GM23338 (cell line): ENCODE measurements at regions not wholly inside any gene's neighbourhood (a gene's known extent, or its start where the extent isn't known, plus 50 kb on each side); places are given as distances from the start of the nearest gene placed in this dataset.

Source experiments
- ATAC-seq: fragments of 200-7000 bp; cut with Tn5 transposase; 3 replicates; pipeline ENCODE4 v1.9.1; 2020
- DNase-seq: peaks from one replicate; pipeline ENCODE4 v3.0.0-alpha.2; 2015; ENCODE audit warnings: low spot score
- H2AFZ ChIP-seq: fragments of 200-600 bp; sonication (generic); 2 replicates; pipeline ENCODE4 v1.8.0; 2016; ENCODE audit warnings: antibody characterized with exemption, mild to moderate bottlenecking, moderate library complexity
- H3F3A ChIP-seq: fragments of 200-600 bp; sonication (generic); replicated peaks from 2 replicates; pipeline ENCODE4 v1.8.0; 2017; ENCODE audit warnings: antibody characterized with exemption, mixed run types, low read depth
- H3K27ac ChIP-seq: fragments of 200-600 bp; sonication (generic); 2 replicates; pipeline ENCODE4 v1.6.1; 2016; ENCODE audit warnings: low read depth
- H3K27me3 ChIP-seq: fragments of 200-600 bp; sonication (generic); 2 replicates; pipeline ENCODE4 v1.8.0; 2016; ENCODE audit warnings: mild to moderate bottlenecking, mixed run types, moderate library complexity; ENCODE audit not compliant: insufficient read depth
- H3K36me3 ChIP-seq: fragments of 200-600 bp; sonication (generic); 2 replicates; pipeline ENCODE4 v1.8.0; 2016; ENCODE audit warnings: mild to moderate bottlenecking; ENCODE audit not compliant: insufficient read depth
- H3K4me1 ChIP-seq: fragments of 200-600 bp; sonication (generic); 2 replicates; pipeline ENCODE4 v1.8.0; 2016; ENCODE audit warnings: mild to moderate bottlenecking, moderate library complexity; ENCODE audit not compliant: insufficient read depth
- H3K4me2 ChIP-seq: fragments of 200-600 bp; sonication (generic); 2 replicates; pipeline ENCODE4 v1.7.1; 2017; ENCODE audit warnings: mixed run types
- H3K4me3 ChIP-seq: fragments of 200-600 bp; sonication (generic); 2 replicates; pipeline ENCODE4 v1.6.1; 2016; ENCODE audit warnings: mixed run types
- H3K79me2 ChIP-seq: fragments of 200-600 bp; sonication (generic); replicated peaks from 2 replicates; pipeline ENCODE4 v1.8.0; 2017; ENCODE audit warnings: mild to moderate bottlenecking; ENCODE audit not compliant: insufficient read depth
- H3K9me2 ChIP-seq: fragments of 200-600 bp; sonication (generic); 2 replicates; pipeline ENCODE4 v1.8.0; 2017; ENCODE audit not compliant: insufficient read depth
- H4K20me1 ChIP-seq: fragments of 200-600 bp; sonication (generic); replicated peaks from 2 replicates; pipeline ENCODE4 v1.8.0; 2017; ENCODE audit warnings: mild to moderate bottlenecking; ENCODE audit not compliant: insufficient read depth
- H3K27ac Mint-ChIP-seq: 2 replicates; pipeline ENCODE4 v1.8.0; 2020; ENCODE audit warnings: inconsistent platforms, mild to moderate bottlenecking, moderate library complexity, mixed read lengths
- H3K27me3 Mint-ChIP-seq: 3 replicates; pipeline ENCODE4 v1.8.0; 2022; ENCODE audit warnings: low read depth, mild to moderate bottlenecking, moderate library complexity, mixed read lengths, inconsistent platforms; ENCODE audit not compliant: insufficient read depth, poor library complexity
- H3K36me3 Mint-ChIP-seq: 3 replicates; pipeline ENCODE4 v1.8.0; 2021; ENCODE audit warnings: low read depth, mild to moderate bottlenecking, inconsistent platforms, moderate library complexity, mixed read lengths
- H3K4me1 Mint-ChIP-seq: 3 replicates; pipeline ENCODE4 v1.8.0; 2020; ENCODE audit warnings: mild to moderate bottlenecking, inconsistent platforms, mixed read lengths
- H3K4me3 Mint-ChIP-seq: 3 replicates; pipeline ENCODE4 v1.8.0; 2021; ENCODE audit warnings: moderate library complexity, mild to moderate bottlenecking, inconsistent platforms, mixed read lengths
- H3K9me3 Mint-ChIP-seq: 3 replicates; pipeline ENCODE4 v1.8.0; 2020; ENCODE audit warnings: moderate library complexity, mild to moderate bottlenecking, inconsistent platforms, mixed read lengths
- CREB1 ChIP-seq: fragments of 250-450 bp; sonication (Bioruptor Pico); IDR thresholded peaks from 2 replicates; pipeline ENCODE4 v1.5.0; 2020; ENCODE audit warnings: low read depth, mild to moderate bottlenecking, moderate library complexity
- EZH2 ChIP-seq: fragments of 200-600 bp; sonication (generic); IDR thresholded peaks from one replicate; pipeline ENCODE4 v1.8.0; 2017; ENCODE audit warnings: antibody characterized with exemption, mild to moderate bottlenecking, low read depth; ENCODE audit not compliant: unreplicated experiment
- EZH2phosphoT487 ChIP-seq: fragments of 200-600 bp; sonication (generic); IDR thresholded peaks from one replicate; pipeline ENCODE4 v1.8.1; 2018; ENCODE audit warnings: antibody characterized with exemption; ENCODE audit not compliant: unreplicated experiment
- JUNB ChIP-seq: IDR thresholded peaks from one replicate; pipeline ENCODE4 v1.6.1; 2016; ENCODE audit warnings: antibody characterized with exemption; ENCODE audit not compliant: unreplicated experiment
- NANOG ChIP-seq: IDR thresholded peaks from 2 replicates; pipeline ENCODE4 v1.6.1; 2016; ENCODE audit warnings: antibody characterized with exemption, borderline replicate concordance
- POLR2AphosphoS5 ChIP-seq: IDR thresholded peaks from 2 replicates; pipeline ENCODE4 v1.6.1; 2016; ENCODE audit warnings: antibody characterized with exemption, low read depth
- STAT1 ChIP-seq: IDR thresholded peaks from one replicate; pipeline ENCODE4 v1.6.1; 2016; ENCODE audit warnings: antibody characterized with exemption; ENCODE audit not compliant: unreplicated experiment
- ZNF114 ChIP-seq: fragments of 250-450 bp; sonication (Bioruptor Pico); IDR thresholded peaks from 2 replicates; pipeline ENCODE4 v1.5.0; 2020; ENCODE audit warnings: mild to moderate bottlenecking, moderate library complexity
- ZNF331 ChIP-seq: fragments of 250-450 bp; sonication (Bioruptor Pico); IDR thresholded peaks from 2 replicates; pipeline ENCODE4 v1.5.0; 2020; ENCODE audit warnings: low read depth, mild to moderate bottlenecking, moderate library complexity
- TF ChIP-seq, protein P1 (sequence below): IDR thresholded peaks from 2 replicates; pipeline ENCODE4 v1.6.1; 2016; ENCODE audit warnings: antibody characterized with exemption
- TF ChIP-seq, protein P2 (sequence below): fragments of 250-450 bp; sonication (Bioruptor Pico); IDR thresholded peaks from 2 replicates; pipeline ENCODE4 v1.5.0; 2020; ENCODE audit warnings: mild to moderate bottlenecking, moderate library complexity
- TF ChIP-seq, protein P3 (sequence below), 2 experiments: fragments of 200-600 bp in 1 of 2; sonication (generic) in 1 of 2; conservative IDR thresholded peaks; 2 replicates each; pipeline versions ENCODE4 v1.5.1 to v1.6.1; 2016 to 2017; ENCODE audit warnings: antibody characterized with exemption in 2 of 2, low read depth in 2 of 2, mild to moderate bottlenecking in 2 of 2, moderate library complexity in 1 of 2
- TF ChIP-seq, protein P4 (sequence below): IDR thresholded peaks from one replicate; pipeline ENCODE4 v1.6.1; 2018; ENCODE audit warnings: antibody characterized with exemption; ENCODE audit not compliant: unreplicated experiment

DNA sequence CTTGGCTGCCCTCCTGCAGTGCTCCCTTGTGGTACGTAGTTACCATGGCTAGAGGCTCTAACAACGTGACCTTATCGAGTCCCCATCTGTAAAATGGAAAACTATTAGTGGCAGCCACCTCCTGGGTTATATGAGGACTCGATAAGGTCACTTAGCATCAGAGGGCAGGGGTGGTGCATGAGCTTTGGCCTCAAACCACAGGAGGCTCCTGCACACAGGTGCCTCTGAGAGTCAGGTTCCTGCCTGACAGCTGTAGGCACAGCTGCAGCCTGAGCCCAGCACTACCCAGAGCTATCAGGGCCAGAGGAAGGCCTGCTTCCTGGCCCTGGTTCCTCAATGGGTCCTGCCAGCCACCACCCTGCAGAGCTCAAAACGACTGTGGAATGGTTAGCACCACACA, 57.2 kb upstream of the SEC14L1 start:
- Mint-ChIP-seq H3K4me1 (peaks cover 13% of the 10 kb centered on the region; the same call in 2 of the 3 replicates), H3K36me3 (peaks cover 1% of the 10 kb centered on the region; the same call in 2 of the 3 replicates), H3K9me3 (peaks cover 2% of the 10 kb centered on the region), H3K27me3 (peaks cover 3% of the 10 kb centered on the region), H3K4me3 (no peak overlapping the region), H3K27ac (no peak overlapping the region)
- Histone ChIP-seq H3K36me3 (no peaks in the 10 kb centered on the region), H3K27ac (no peak overlapping the region), H3K4me1 (peaks cover 4% of the 10 kb centered on the region), H2AFZ (no peak overlapping the region), H3K9me2 (0 out of 2 replicates have a peak, but pooled peaks cover 9% of the 10 kb centered on the region), H4K20me1 (no peaks in the 10 kb centered on the region), H3K79me2 (no peaks in the 10 kb centered on the region), H3K4me3 (no peak overlapping the region), H3K27me3 (no peaks in the 10 kb centered on the region), H3F3A (peaks cover 6% of the 10 kb centered on the region), H3K4me2 (no peak overlapping the region)
- ATAC-seq, result no peak
- no peak for DNase-seq
- TF ChIP-seq, protein P1, sequence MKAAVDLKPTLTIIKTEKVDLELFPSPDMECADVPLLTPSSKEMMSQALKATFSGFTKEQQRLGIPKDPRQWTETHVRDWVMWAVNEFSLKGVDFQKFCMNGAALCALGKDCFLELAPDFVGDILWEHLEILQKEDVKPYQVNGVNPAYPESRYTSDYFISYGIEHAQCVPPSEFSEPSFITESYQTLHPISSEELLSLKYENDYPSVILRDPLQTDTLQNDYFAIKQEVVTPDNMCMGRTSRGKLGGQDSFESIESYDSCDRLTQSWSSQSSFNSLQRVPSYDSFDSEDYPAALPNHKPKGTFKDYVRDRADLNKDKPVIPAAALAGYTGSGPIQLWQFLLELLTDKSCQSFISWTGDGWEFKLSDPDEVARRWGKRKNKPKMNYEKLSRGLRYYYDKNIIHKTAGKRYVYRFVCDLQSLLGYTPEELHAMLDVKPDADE, result no peak
- TF ChIP-seq EZH2phosphoT487, result no peak
- TF ChIP-seq STAT1, result no peak
- TF ChIP-seq ZNF114 (CRISPR knock-in tag), result no peak
- no peak for TF ChIP-seq POLR2AphosphoS5
- no peak for TF ChIP-seq ZNF331 (CRISPR knock-in tag)
- TF ChIP-seq NANOG, result no peak
- TF ChIP-seq, protein P2, sequence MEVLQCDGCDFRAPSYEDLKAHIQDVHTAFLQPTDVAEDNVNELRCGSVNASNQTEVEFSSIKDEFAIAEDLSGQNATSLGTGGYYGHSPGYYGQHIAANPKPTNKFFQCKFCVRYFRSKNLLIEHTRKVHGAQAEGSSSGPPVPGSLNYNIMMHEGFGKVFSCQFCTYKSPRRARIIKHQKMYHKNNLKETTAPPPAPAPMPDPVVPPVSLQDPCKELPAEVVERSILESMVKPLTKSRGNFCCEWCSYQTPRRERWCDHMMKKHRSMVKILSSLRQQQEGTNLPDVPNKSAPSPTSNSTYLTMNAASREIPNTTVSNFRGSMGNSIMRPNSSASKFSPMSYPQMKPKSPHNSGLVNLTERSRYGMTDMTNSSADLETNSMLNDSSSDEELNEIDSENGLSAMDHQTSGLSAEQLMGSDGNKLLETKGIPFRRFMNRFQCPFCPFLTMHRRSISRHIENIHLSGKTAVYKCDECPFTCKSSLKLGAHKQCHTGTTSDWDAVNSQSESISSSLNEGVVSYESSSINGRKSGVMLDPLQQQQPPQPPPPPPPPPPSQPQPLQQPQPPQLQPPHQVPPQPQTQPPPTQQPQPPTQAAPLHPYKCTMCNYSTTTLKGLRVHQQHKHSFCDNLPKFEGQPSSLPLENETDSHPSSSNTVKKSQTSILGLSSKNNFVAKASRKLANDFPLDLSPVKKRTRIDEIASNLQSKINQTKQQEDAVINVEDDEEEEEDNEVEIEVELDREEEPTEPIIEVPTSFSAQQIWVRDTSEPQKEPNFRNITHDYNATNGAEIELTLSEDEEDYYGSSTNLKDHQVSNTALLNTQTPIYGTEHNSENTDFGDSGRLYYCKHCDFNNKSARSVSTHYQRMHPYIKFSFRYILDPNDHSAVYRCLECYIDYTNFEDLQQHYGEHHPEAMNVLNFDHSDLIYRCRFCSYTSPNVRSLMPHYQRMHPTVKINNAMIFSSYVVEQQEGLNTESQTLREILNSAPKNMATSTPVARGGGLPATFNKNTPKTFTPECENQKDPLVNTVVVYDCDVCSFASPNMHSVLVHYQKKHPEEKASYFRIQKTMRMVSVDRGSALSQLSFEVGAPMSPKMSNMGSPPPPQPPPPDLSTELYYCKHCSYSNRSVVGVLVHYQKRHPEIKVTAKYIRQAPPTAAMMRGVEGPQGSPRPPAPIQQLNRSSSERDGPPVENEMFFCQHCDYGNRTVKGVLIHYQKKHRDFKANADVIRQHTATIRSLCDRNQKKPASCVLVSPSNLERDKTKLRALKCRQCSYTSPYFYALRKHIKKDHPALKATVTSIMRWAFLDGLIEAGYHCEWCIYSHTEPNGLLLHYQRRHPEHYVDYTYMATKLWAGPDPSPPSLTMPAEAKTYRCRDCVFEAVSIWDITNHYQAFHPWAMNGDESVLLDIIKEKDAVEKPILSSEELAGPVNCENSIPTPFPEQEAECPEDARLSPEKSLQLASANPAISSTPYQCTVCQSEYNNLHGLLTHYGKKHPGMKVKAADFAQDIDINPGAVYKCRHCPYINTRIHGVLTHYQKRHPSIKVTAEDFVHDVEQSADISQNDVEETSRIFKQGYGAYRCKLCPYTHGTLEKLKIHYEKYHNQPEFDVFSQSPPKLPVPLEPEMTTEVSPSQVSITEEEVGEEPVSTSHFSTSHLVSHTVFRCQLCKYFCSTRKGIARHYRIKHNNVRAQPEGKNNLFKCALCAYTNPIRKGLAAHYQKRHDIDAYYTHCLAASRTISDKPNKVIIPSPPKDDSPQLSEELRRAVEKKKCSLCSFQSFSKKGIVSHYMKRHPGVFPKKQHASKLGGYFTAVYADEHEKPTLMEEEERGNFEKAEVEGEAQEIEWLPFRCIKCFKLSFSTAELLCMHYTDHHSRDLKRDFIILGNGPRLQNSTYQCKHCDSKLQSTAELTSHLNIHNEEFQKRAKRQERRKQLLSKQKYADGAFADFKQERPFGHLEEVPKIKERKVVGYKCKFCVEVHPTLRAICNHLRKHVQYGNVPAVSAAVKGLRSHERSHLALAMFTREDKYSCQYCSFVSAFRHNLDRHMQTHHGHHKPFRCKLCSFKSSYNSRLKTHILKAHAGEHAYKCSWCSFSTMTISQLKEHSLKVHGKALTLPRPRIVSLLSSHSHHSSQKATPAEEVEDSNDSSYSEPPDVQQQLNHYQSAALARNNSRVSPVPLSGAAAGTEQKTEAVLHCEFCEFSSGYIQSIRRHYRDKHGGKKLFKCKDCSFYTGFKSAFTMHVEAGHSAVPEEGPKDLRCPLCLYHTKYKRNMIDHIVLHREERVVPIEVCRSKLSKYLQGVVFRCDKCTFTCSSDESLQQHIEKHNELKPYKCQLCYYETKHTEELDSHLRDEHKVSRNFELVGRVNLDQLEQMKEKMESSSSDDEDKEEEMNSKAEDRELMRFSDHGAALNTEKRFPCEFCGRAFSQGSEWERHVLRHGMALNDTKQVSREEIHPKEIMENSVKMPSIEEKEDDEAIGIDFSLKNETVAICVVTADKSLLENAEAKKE (CRISPR knock-in tag), result no peak
- no peak for TF ChIP-seq EZH2
- TF ChIP-seq, protein P3, sequence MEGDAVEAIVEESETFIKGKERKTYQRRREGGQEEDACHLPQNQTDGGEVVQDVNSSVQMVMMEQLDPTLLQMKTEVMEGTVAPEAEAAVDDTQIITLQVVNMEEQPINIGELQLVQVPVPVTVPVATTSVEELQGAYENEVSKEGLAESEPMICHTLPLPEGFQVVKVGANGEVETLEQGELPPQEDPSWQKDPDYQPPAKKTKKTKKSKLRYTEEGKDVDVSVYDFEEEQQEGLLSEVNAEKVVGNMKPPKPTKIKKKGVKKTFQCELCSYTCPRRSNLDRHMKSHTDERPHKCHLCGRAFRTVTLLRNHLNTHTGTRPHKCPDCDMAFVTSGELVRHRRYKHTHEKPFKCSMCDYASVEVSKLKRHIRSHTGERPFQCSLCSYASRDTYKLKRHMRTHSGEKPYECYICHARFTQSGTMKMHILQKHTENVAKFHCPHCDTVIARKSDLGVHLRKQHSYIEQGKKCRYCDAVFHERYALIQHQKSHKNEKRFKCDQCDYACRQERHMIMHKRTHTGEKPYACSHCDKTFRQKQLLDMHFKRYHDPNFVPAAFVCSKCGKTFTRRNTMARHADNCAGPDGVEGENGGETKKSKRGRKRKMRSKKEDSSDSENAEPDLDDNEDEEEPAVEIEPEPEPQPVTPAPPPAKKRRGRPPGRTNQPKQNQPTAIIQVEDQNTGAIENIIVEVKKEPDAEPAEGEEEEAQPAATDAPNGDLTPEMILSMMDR (conservative IDR thresholded peaks at IDR 0.05; ENCODE audit: low read depth in 2 of 2), result no peak
- no peak for TF ChIP-seq CREB1 (CRISPR knock-in tag)
- no peak for TF ChIP-seq JUNB
- TF ChIP-seq, protein P4, sequence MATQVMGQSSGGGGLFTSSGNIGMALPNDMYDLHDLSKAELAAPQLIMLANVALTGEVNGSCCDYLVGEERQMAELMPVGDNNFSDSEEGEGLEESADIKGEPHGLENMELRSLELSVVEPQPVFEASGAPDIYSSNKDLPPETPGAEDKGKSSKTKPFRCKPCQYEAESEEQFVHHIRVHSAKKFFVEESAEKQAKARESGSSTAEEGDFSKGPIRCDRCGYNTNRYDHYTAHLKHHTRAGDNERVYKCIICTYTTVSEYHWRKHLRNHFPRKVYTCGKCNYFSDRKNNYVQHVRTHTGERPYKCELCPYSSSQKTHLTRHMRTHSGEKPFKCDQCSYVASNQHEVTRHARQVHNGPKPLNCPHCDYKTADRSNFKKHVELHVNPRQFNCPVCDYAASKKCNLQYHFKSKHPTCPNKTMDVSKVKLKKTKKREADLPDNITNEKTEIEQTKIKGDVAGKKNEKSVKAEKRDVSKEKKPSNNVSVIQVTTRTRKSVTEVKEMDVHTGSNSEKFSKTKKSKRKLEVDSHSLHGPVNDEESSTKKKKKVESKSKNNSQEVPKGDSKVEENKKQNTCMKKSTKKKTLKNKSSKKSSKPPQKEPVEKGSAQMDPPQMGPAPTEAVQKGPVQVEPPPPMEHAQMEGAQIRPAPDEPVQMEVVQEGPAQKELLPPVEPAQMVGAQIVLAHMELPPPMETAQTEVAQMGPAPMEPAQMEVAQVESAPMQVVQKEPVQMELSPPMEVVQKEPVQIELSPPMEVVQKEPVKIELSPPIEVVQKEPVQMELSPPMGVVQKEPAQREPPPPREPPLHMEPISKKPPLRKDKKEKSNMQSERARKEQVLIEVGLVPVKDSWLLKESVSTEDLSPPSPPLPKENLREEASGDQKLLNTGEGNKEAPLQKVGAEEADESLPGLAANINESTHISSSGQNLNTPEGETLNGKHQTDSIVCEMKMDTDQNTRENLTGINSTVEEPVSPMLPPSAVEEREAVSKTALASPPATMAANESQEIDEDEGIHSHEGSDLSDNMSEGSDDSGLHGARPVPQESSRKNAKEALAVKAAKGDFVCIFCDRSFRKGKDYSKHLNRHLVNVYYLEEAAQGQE, result no peak
